PC-3 (cell line): ENCODE measurements at regions not wholly inside any gene's neighbourhood (a gene's known extent, or its start where the extent isn't known, plus 50 kb on each side); places are given as distances from the start of the nearest gene placed in this dataset.

ENCODE experiments used
- EZH2phosphoT487 ChIP-seq: fragments of 300-600 bp; sonication (generic); IDR thresholded peaks from 2 replicates; pipeline ENCODE4 v1.6.1; 2018; ENCODE audit warnings: mild to moderate bottlenecking, antibody characterized with exemption, low read length, borderline replicate concordance
- TF ChIP-seq, protein P1 (sequence below): fragments of 300-600 bp; sonication (generic); conservative IDR thresholded peaks from 2 replicates; pipeline ENCODE4 v1.5.1; 2017; ENCODE audit warnings: antibody characterized with exemption, low read depth, mild to moderate bottlenecking, low read length

DNA sequence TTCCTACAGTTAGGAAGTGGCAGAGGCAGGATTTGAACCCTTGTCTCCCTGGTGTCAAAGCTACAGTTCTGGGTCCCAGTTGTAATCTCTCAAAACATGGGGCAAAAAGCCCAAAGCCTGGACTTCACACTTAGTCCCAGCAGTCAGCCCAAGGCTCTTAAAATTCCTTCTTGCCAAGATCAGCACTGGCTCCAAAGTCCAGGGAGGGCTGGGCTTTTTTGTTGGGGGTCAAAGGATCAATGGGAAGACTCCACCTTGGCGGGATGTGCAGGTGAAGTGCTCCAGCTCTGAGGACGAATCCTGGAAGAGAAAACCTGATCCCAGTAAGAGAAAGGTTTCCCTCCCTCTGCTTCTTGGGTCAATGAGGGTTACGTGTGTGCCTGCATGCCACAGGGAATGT, 195.5 kb downstream of the HAPSTR1 start:
- TF ChIP-seq, protein P1, sequence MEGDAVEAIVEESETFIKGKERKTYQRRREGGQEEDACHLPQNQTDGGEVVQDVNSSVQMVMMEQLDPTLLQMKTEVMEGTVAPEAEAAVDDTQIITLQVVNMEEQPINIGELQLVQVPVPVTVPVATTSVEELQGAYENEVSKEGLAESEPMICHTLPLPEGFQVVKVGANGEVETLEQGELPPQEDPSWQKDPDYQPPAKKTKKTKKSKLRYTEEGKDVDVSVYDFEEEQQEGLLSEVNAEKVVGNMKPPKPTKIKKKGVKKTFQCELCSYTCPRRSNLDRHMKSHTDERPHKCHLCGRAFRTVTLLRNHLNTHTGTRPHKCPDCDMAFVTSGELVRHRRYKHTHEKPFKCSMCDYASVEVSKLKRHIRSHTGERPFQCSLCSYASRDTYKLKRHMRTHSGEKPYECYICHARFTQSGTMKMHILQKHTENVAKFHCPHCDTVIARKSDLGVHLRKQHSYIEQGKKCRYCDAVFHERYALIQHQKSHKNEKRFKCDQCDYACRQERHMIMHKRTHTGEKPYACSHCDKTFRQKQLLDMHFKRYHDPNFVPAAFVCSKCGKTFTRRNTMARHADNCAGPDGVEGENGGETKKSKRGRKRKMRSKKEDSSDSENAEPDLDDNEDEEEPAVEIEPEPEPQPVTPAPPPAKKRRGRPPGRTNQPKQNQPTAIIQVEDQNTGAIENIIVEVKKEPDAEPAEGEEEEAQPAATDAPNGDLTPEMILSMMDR, result no peak
- no peak for TF ChIP-seq EZH2phosphoT487
